ENCODE measurements at regions not wholly inside any gene's neighbourhood (a gene's known extent, or its start where the extent isn't known, plus 50 kb on each side); places are given as distances from the start of the nearest gene placed in this dataset.

DNA sequence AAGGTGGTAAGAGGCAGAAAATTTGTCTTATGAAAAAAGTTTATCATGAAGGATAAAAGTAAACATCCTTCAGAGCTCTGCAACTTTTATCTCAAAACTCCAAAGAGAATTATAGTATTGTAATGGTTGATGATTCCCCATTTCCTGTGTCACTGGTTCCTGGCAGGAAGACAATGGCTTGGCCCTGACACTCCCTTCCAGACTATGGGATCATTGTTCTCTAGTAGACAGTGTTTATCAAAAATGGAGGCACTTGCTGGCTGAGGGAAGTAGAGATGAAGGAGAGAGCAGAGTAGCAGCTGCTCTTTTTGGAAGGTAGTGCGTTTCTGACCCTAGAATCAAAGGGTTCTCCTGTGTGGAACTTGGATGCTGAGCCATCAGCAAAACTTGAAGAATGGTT lies 145.9 kb upstream of the ATP1B1 start:
- ATAC-seq (ENCODE audit: insufficient read depth, low read depth) (no peak), DNase-seq (no peak)
- H3K36me3 ChIP-seq (ENCODE audit: insufficient read depth, low read length) = no peaks in the 10 kb centered on the region
- no peaks in the 10 kb centered on the region for H3K9me3 ChIP-seq (ENCODE audit: insufficient read depth, low read length, severe bottlenecking)
- H3K27ac ChIP-seq (ENCODE audit: low read length) = no peak overlapping the region
- H3K4me3 ChIP-seq (ENCODE audit: low read depth in 1 of 2, low read length in 2 of 2) = no peak overlapping the region
- TF ChIP-seq EZH2 (IDR thresholded peaks at IDR 0.05; ENCODE audit: borderline replicate concordance, low read depth, low read length, severe bottlenecking) = no peak
- TF ChIP-seq, protein P1, sequence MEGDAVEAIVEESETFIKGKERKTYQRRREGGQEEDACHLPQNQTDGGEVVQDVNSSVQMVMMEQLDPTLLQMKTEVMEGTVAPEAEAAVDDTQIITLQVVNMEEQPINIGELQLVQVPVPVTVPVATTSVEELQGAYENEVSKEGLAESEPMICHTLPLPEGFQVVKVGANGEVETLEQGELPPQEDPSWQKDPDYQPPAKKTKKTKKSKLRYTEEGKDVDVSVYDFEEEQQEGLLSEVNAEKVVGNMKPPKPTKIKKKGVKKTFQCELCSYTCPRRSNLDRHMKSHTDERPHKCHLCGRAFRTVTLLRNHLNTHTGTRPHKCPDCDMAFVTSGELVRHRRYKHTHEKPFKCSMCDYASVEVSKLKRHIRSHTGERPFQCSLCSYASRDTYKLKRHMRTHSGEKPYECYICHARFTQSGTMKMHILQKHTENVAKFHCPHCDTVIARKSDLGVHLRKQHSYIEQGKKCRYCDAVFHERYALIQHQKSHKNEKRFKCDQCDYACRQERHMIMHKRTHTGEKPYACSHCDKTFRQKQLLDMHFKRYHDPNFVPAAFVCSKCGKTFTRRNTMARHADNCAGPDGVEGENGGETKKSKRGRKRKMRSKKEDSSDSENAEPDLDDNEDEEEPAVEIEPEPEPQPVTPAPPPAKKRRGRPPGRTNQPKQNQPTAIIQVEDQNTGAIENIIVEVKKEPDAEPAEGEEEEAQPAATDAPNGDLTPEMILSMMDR (IDR thresholded peaks at IDR 0.05; ENCODE audit: borderline replicate concordance, extremely low read depth, low read length, poor library complexity, severe bottlenecking) = no peak
- H3K4me2 ChIP-seq (ENCODE audit: insufficient read depth, low read length) = no peak overlapping the region
- no peaks in the 10 kb centered on the region for H4K20me1 ChIP-seq (ENCODE audit: insufficient read depth, low read length)
- no peaks in the 10 kb centered on the region for H3K4me1 ChIP-seq (ENCODE audit: insufficient read depth, low read length)
- H2AFZ ChIP-seq (ENCODE audit: low read depth, low read length) = no peak overlapping the region
- no peak overlapping the region for H3K9ac ChIP-seq (ENCODE audit: low read depth, low read length)
- H3K27me3 ChIP-seq (ENCODE audit: insufficient read depth, low read length, poor library complexity) = no peaks in the 10 kb centered on the region
- no peaks in the 10 kb centered on the region for H3K79me2 ChIP-seq (ENCODE audit: insufficient read depth, low read length)

DNA sequence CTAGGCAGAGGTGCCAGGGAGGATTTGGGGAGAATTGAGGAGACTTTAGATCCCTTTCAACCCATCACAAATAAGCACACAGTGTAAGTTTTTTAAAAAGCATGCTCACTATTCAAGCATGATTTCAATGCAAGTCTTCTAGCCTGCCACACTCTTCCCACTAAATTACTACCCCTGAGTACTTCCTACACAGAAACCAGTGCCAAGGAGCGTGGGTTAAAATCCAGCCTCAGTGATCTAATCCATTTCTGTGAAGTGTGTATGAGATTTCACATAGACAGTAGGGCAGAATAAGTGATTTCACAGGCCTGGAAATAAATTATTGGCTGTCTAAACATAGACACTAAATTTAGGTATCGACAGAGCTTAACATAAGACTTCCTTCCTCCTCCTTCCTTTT lies 142.9 kb upstream of the ATP1B1 start:
- no peak for ATAC-seq (ENCODE audit: insufficient read depth, low read depth)
- Histone ChIP-seq H3K79me2 (ENCODE audit: insufficient read depth, low read length) (no peaks in the 10 kb centered on the region), H3K9ac (ENCODE audit: low read depth, low read length) (no peak overlapping the region), H4K20me1 (ENCODE audit: insufficient read depth, low read length) (no peaks in the 10 kb centered on the region), H3K27ac (ENCODE audit: low read length) (no peak overlapping the region), H3K27me3 (ENCODE audit: insufficient read depth, low read length, poor library complexity) (no peaks in the 10 kb centered on the region), H2AFZ (ENCODE audit: low read depth, low read length) (no peak overlapping the region), H3K36me3 (ENCODE audit: insufficient read depth, low read length) (no peaks in the 10 kb centered on the region), H3K4me1 (ENCODE audit: insufficient read depth, low read length) (no peaks in the 10 kb centered on the region), H3K4me2 (ENCODE audit: insufficient read depth, low read length) (no peak overlapping the region), H3K4me3 (ENCODE audit: low read depth in 1 of 2, low read length in 2 of 2) (no peak overlapping the region), H3K9me3 (ENCODE audit: insufficient read depth, low read length, severe bottlenecking) (no peaks in the 10 kb centered on the region)
- TF ChIP-seq, protein P1 (IDR thresholded peaks at IDR 0.05; ENCODE audit: borderline replicate concordance, extremely low read depth, low read length, poor library complexity, severe bottlenecking) = no peak
- no peak for TF ChIP-seq EZH2 (IDR thresholded peaks at IDR 0.05; ENCODE audit: borderline replicate concordance, low read depth, low read length, severe bottlenecking)
- no peak for DNase-seq

DNA sequence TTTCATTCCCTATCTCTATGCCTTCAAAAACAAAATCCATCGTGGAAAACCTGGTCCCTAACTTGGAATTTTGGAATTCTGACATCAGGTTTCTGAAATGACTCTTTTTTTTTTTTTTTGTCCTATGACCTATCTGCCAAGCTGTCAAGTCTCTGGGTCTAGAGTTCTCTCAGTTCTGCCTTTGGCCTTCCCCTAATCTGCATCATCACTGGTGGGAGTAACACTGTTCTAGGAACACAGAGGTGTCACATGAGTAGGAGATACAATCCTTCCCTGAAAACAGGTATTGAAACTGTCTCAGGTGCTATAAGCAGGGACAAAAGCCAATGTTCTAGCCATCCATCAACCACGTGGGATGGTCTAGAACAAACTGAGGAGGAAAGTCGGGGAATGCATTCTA lies 142.0 kb upstream of the ATP1B1 start:
- no peak for DNase-seq
- Histone ChIP-seq H3K36me3 (ENCODE audit: insufficient read depth, low read length) (no peaks in the 10 kb centered on the region), H3K27ac (ENCODE audit: low read length) (no peak overlapping the region), H2AFZ (ENCODE audit: low read depth, low read length) (no peak overlapping the region), H3K4me3 (ENCODE audit: low read depth in 1 of 2, low read length in 2 of 2) (no peak overlapping the region), H4K20me1 (ENCODE audit: insufficient read depth, low read length) (no peaks in the 10 kb centered on the region), H3K4me2 (ENCODE audit: insufficient read depth, low read length) (no peak overlapping the region), H3K27me3 (ENCODE audit: insufficient read depth, low read length, poor library complexity) (no peaks in the 10 kb centered on the region), H3K9me3 (ENCODE audit: insufficient read depth, low read length, severe bottlenecking) (no peaks in the 10 kb centered on the region), H3K9ac (ENCODE audit: low read depth, low read length) (no peak overlapping the region), H3K79me2 (ENCODE audit: insufficient read depth, low read length) (no peaks in the 10 kb centered on the region), H3K4me1 (ENCODE audit: insufficient read depth, low read length) (no peaks in the 10 kb centered on the region)
- ATAC-seq (ENCODE audit: insufficient read depth, low read depth) = no peak
- TF ChIP-seq EZH2 (IDR thresholded peaks at IDR 0.05; ENCODE audit: borderline replicate concordance, low read depth, low read length, severe bottlenecking) = no peak
- TF ChIP-seq, protein P1 (IDR thresholded peaks at IDR 0.05; ENCODE audit: borderline replicate concordance, extremely low read depth, low read length, poor library complexity, severe bottlenecking) = no peak

DNA sequence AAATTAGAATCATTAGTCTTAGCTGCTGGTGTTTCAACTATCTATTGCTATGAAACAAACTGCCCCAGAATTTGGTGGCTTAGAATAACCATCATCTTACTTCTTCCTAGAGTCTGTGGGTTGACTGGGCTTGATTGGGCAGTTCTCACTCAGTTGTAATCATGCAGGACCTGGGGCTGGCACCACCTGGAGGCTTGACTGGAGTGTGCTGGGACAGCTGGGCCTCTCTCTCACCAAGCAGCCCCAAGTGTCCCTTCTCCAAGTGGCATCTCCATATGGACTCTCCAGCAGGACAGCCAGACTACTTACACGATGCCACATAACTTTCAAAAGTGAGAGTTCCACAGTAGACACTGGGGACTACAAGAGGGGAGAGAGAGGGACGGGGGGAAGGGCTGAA lies 140.3 kb upstream of the ATP1B1 start:
- Histone ChIP-seq H3K27ac (ENCODE audit: low read length) (no peak overlapping the region), H3K4me2 (ENCODE audit: insufficient read depth, low read length) (no peak overlapping the region), H3K9me3 (ENCODE audit: insufficient read depth, low read length, severe bottlenecking) (no peaks in the 10 kb centered on the region), H3K36me3 (ENCODE audit: insufficient read depth, low read length) (no peaks in the 10 kb centered on the region), H3K79me2 (ENCODE audit: insufficient read depth, low read length) (no peaks in the 10 kb centered on the region), H4K20me1 (ENCODE audit: insufficient read depth, low read length) (no peaks in the 10 kb centered on the region), H3K9ac (ENCODE audit: low read depth, low read length) (no peak overlapping the region), H3K4me1 (ENCODE audit: insufficient read depth, low read length) (no peaks in the 10 kb centered on the region), H3K27me3 (ENCODE audit: insufficient read depth, low read length, poor library complexity) (no peaks in the 10 kb centered on the region), H2AFZ (ENCODE audit: low read depth, low read length) (no peak overlapping the region), H3K4me3 (ENCODE audit: low read depth in 1 of 2, low read length in 2 of 2) (no peak overlapping the region)
- ATAC-seq (ENCODE audit: insufficient read depth, low read depth) = no peak
- DNase-seq = no peak
- no peak for TF ChIP-seq EZH2 (IDR thresholded peaks at IDR 0.05; ENCODE audit: borderline replicate concordance, low read depth, low read length, severe bottlenecking)
- TF ChIP-seq, protein P1 (IDR thresholded peaks at IDR 0.05; ENCODE audit: borderline replicate concordance, extremely low read depth, low read length, poor library complexity, severe bottlenecking) = no peak
